Left cardiac atrium (tissue), 4 donors: ENCODE measurements at regions not wholly inside any gene's neighbourhood (a gene's known extent, or its start where the extent isn't known, plus 50 kb on each side); places are given as distances from the start of the nearest gene placed in this dataset.

Experiments
- ATAC-seq, 2 donors: fragments of 200-7000 bp; cut with Tn5 transposase; one replicate each; pipeline ENCODE4 v1.9.1; 2020; ENCODE audit warnings: mild to moderate bottlenecking in 2 of 2, moderate library complexity in 2 of 2
- DNase-seq: peaks from one replicate; pipeline ENCODE4 v3.0.0-alpha.2; 2020
- intact Hi-C, 2 donors: fragments of 100-400 bp; cut with DNase I; formaldehyde crosslinking; loops; one replicate each; pipeline versions ENCODE4 v1.14.1 to v1.15.1; 2022 to 2023
- donor health status: DM: no; HTN: yes; CAD: no.
- donor health status: DM: no; HTN: yes; CAD: no; lungs with severe emphysema.
- donor health status: DM: yes; HTN: yes; CAD: no.
- donor health status: Dilated cardiomyopathy.

DNA sequence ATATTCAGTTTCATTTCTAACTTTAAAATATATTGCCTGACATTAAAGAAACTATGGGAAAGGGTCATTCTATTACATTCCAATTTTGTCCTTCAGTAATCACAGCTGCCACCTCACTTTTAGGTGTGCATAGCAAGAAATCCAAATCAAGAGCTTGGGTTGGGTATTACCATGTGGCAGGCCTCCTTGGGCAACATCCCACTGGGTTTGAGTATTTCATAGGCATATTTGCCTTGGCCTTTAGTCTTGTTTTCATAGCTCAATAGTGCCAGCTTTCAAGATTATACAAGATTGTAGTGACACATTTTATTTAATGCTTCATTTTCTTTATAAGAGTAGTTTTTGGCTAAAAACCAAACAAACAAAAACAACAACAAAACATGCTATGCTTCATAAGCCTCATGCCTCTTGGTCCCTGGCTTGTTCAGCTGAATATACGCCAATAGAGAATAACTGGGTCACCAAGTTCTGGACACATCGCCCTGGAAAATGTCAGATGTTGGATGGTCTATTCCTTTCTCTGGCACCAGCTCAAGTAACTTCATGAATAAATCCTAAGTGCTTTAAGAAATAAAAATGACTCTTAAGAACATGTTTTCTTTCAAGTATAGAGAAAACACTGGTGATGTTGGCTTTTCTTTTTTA lies 167.4 kb upstream of the STARD13 start:
- ATAC-seq (peak in 1 of 2 donors; percentile 27), DNase-seq (no peak)
- intact Hi-C loops, result no loop called here

DNA sequence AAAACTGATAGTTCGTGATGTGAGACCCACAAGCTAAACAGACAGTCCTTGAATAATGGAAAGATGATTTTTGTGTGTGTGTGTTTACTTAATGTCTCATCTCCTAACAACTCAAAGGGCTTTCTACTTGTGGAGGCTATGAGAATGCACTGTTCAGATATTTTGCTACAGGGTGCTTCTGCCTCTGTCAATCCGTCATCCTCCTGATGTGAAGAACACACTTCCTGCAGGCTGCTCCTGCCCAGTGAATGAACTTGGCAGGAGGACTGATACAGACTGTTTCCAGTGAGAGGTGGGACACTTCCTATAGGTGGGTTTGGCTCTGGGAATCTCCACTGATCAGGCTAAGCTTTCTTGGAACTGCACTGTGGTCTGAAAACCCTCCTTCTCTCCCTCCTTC lies 168.4 kb upstream of the STARD13 start:
- intact Hi-C loops, result no loop called here
- no peak for DNase-seq
- ATAC-seq, result peak in 1 of 2 donors; percentile 22

GRCh38 chr13:33454844-33455705 lies 169.5 kb upstream of the STARD13 start:
- intact Hi-C loops, result no loop called here
- DNase-seq (no peak), ATAC-seq (peak; percentile 31 to 89)

- DNase-seq (no peak), ATAC-seq (no peak)
- intact Hi-C loops, result no loop called here
These were observed 174.1 kb upstream of the STARD13 start for GRCh38 chr13:33459702-33460101.

- ATAC-seq (no peak), DNase-seq (no peak)
- intact Hi-C loops, result no loop called here
These were observed 176.6 kb upstream of the STARD13 start for GRCh38 chr13:33462109-33462508.

- ATAC-seq (no peak), DNase-seq (no peak)
- intact Hi-C loops, result no loop called here
These were observed 178.8 kb upstream of the STARD13 start for GRCh38 chr13:33464345-33464744.

GRCh38 chr13:33466262-33466661 lies 180.7 kb upstream of the STARD13 start:
- DNase-seq (no peak), ATAC-seq (no peak)
- intact Hi-C loops, result no loop called here

DNA sequence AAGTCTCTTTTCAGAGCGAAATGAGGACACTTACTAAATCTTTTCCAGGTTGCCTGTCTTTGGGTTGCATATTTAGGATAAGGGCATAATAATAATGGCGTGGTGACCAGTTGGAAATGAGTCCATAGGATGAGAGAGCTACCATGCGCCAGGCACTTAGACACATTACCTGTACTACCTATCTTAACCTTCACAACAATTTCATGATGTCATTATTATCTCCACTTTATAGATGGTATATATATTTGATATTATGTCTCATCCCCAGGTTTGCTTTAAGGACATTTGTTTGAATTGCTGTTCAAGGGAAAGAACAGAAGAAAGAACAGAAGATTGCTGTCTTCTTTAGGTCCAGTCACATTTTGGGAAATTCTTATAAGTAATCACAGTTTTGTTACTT lies 182.0 kb upstream of the STARD13 start:
- ATAC-seq, result no peak
- no peak for DNase-seq
- intact Hi-C loops, result no loop called here

DNA sequence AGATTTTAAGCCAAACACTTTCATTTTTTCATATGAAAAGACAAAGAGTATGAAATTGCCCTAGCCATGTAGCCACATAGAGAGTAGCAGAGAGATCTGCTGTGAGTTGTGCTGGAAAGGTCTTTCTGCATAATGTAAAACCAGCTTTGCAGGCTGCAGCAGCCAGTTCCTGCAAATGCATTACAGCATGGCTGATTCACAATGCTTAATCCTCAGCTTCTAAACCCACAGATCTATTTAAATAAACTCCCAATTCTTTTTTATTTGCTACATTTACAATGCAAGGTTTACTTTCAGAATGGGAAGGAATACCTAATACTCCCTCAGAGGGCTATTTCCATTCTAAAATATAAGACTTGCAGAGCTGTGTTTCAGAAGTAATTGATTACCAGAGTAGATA lies 185.6 kb upstream of the STARD13 start:
- no peak for ATAC-seq
- intact Hi-C loops, result no loop called here

DNA sequence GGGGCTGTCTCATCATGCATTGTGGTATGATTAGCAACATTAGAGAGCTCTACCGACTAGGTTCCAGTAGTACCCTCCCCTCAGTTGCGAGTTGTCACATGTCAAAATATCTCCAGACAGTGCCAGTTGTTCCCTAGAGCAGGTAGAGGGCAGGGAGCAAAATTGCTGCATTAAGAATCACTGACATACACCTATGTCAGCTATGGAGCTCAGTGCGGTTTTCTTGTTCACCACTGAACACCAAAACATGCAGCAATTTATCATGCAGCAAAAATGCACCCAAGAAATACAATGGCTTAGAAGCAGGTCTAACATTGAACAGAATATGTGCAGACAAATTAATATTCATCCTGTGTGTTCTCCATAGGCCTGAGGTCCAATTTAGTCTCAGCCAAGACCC lies 186.9 kb upstream of the STARD13 start:
- DNase-seq (no peak), ATAC-seq (no peak)
- intact Hi-C loops, result no loop called here

More for the DNA sequence above, 185.6 kb upstream of the STARD13 start:
- no peak for DNase-seq

DNA sequence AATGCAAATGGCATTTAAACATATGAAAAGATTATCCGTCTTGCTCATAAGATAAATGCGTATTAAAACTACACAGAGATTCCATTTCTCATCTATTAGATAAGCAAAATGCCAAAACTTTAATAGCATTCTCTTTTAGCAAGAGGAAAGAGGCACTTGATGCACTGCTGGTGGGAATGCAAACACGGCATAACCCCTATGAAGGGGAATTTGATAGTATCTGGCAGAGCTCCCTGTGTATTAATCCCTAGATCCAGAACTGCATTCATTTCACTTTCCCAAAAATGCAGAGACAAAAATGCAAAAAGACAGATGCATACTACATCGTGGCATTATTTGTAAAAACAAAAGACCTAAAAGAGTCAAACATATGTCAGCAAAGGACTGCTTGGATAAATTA lies 193.6 kb upstream of the STARD13 start:
- intact Hi-C loops, result no loop called here
- ATAC-seq, result no peak

DNA sequence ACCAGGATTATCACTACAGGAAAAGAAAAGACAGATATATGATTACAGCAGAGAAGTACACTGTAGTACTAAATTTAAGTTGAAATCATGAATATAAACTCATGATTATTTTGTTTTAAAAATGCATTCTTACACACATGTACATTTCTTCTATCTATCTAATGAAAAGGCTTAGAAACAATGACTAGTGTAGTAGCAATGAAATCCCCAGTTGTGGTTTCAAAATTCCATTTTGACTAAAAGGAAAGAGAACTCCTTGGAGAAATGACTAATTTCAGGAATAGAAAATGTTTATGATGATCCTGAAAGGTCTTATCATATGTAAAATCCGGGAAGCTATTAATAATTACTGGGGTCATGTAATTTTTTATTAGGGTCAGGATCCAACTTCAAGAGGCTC lies 195.0 kb upstream of the STARD13 start:
- intact Hi-C loops, result no loop called here
- DNase-seq, result no peak
- ATAC-seq, result no peak

More for the DNA sequence above, 193.6 kb upstream of the STARD13 start:
- no peak for DNase-seq

DNA sequence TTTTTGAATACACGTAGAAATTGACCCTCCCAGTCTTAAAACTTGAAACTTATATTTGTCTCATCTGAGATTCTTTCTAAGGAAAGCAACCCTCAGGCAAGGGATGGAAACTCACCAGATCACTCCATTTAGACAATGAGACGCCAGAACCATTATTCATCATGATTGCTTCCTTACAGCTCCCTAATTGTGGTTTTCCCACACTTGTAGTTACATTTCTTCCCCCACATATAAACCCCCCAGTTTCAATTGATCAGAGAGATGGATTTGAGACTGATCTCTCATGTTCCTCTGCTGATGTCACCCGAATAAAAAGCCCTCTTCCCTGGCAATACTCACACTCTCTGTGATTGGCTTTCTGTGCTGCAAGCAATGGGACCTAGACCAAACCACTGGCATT lies 197.9 kb upstream of the STARD13 start:
- DNase-seq (no peak), ATAC-seq (no peak)
- intact Hi-C loops, result no loop called here

DNA sequence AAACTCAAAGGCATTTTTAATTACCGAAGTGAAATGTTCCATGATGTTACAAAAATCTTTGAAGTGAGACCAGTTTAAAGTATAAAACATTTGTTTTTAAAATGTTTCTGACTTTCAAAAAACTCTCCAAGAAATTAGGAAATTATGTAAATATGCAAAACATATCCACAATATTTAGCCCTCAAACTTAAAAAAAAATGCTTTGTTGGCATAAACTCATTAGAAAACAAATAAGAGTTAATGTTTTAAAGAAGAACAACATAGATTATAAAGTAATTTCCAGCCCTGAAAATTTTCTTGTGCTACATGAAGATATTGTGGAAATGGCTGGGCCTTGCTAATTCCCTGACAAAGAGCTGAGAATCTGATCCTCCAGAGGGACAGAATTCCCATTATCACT lies 199.7 kb upstream of the STARD13 start:
- intact Hi-C loops, result no loop called here
- no peak for ATAC-seq

GRCh38 chr13:33487575-33488243 lies 202.2 kb upstream of the STARD13 start:
- ATAC-seq (peak; percentile 85 to 90), DNase-seq (no peak)
- intact Hi-C loops, result no loop called here

More for the DNA sequence above, 199.7 kb upstream of the STARD13 start:
- DNase-seq, result no peak

DNA sequence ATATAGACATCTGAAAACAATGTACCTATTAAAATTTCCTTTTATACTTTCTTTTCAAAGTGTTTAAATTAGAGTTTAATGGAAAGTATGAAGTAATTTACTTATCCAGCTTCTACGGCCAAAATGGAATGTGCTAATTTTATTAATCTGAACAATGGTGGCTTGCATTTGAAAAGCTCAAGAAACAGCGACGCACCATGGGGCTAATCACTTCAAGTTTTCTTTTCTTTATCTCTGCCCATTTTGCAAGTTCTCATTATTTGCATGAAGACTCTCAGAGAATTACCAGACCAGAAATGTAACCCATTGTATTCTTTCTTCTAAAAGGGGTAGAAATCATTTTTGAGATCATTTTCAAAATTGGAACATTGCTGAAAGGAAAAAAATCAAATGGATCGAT lies 204.0 kb upstream of the STARD13 start:
- intact Hi-C loops, result no loop called here
- ATAC-seq, result no peak

DNA sequence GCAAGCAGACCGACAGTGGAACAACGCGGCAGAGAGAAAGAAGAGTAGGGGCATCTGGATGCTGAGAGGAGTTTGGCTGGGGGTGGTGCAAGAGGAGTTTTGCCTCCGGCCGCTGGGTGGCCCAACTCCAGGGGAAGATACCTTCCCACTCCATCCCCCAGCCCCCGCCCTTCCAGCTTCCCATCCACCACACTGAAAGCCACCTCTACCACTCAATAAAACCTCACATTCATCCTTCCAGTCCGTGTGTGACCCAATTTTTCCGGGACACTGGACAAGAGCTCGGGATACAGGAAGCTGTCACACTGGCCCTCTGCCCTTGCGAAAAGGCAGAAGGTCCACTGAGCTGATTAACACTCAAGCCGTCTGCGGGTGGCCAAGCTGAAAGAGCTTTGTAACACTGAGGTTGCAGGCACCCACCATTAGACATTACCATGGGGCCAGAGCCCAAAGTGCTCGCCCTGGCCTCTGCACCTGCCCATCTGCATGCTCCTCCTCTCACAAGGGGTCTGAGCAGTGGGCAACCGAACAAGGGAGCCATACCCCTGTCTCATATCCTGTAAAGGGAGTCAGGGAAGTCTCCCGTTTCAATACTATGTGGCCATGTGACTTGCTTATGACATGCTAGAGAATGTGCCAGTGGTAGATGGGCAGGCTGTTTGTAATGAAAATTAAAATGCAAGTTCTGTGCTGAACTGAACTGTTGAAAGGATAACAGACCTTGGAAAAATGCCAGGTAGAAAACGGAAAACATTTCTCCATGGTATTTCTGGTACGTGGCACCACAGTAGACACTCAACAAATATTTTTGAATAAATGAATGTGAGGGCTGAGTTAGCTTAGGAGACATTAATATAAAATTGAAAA lies 205.1 kb upstream of the STARD13 start:
- DNase-seq (peak; percentile 39), ATAC-seq (peak; percentile 28 to 50)
- intact Hi-C loops, result no loop called here

More for the DNA sequence above, 204.0 kb upstream of the STARD13 start:
- DNase-seq, result no peak

DNA sequence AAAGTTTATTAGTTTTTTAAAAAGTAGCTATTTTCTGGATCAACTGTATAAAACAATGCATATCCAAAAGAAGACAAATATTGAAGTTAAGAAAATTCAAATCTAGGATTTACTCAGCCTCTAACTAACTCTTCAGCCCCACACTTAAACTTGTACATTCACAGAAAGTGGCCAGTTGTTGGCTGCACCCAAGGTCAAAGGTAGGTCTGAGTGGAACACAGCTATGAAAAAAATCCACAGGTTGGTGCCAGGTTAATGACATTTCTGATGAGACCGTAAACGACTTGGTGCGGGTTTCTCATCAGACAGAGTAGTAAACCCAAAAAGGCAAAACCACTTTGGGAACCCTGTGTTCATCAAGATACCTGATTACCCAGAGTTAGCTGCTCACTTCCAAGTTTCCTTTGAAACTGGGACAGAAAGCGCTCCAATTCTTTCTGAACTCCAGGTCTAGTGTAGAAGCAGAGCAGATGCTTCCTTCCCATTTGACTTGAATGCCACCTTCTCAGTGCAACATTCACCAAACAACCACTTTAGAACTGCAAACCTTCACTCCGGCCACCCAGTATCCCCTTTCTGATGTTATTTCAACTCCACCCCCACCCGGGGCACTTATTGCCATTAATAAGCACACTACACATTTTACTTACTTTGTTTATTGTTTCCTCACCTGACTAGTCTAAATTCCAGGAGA lies 208.3 kb upstream of the STARD13 start:
- no peak for DNase-seq
- ATAC-seq, result no peak
- intact Hi-C loops, result no loop called here
